ENCODE measurements at regions not wholly inside any gene's neighbourhood (a gene's known extent, or its start where the extent isn't known, plus 50 kb on each side); places are given as distances from the start of the nearest gene placed in this dataset.

DNA sequence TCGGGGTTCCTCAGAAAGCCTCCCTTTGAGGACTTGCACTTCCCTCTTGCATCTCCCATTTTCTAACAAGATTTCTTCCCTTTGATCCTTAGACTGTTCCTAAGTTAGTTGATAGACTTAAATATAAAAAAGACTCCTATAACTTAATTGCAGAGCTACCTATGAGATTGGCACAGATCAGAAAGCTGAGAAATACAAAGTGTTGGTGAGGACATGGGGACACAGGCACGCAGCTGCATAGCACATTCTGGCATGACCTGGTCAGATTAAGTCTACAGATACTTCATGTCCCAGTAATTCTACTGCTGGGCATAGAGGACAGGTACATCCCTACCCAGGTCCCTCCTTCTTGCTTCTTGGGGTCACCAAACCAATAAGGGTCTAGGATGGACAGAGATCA is 141.7 kb upstream of the LHX5 start:
- TF ChIP-seq, protein P1, sequence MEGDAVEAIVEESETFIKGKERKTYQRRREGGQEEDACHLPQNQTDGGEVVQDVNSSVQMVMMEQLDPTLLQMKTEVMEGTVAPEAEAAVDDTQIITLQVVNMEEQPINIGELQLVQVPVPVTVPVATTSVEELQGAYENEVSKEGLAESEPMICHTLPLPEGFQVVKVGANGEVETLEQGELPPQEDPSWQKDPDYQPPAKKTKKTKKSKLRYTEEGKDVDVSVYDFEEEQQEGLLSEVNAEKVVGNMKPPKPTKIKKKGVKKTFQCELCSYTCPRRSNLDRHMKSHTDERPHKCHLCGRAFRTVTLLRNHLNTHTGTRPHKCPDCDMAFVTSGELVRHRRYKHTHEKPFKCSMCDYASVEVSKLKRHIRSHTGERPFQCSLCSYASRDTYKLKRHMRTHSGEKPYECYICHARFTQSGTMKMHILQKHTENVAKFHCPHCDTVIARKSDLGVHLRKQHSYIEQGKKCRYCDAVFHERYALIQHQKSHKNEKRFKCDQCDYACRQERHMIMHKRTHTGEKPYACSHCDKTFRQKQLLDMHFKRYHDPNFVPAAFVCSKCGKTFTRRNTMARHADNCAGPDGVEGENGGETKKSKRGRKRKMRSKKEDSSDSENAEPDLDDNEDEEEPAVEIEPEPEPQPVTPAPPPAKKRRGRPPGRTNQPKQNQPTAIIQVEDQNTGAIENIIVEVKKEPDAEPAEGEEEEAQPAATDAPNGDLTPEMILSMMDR (tag by site-specific recombination; IDR thresholded peaks at IDR 0.05), result no peak
- TF ChIP-seq SP2 (tag by site-specific recombination; IDR thresholded peaks at IDR 0.05), result no peak
- no peak for TF ChIP-seq ZNF747 (tag by site-specific recombination; IDR thresholded peaks at IDR 0.05)
- TF ChIP-seq, protein P2, sequence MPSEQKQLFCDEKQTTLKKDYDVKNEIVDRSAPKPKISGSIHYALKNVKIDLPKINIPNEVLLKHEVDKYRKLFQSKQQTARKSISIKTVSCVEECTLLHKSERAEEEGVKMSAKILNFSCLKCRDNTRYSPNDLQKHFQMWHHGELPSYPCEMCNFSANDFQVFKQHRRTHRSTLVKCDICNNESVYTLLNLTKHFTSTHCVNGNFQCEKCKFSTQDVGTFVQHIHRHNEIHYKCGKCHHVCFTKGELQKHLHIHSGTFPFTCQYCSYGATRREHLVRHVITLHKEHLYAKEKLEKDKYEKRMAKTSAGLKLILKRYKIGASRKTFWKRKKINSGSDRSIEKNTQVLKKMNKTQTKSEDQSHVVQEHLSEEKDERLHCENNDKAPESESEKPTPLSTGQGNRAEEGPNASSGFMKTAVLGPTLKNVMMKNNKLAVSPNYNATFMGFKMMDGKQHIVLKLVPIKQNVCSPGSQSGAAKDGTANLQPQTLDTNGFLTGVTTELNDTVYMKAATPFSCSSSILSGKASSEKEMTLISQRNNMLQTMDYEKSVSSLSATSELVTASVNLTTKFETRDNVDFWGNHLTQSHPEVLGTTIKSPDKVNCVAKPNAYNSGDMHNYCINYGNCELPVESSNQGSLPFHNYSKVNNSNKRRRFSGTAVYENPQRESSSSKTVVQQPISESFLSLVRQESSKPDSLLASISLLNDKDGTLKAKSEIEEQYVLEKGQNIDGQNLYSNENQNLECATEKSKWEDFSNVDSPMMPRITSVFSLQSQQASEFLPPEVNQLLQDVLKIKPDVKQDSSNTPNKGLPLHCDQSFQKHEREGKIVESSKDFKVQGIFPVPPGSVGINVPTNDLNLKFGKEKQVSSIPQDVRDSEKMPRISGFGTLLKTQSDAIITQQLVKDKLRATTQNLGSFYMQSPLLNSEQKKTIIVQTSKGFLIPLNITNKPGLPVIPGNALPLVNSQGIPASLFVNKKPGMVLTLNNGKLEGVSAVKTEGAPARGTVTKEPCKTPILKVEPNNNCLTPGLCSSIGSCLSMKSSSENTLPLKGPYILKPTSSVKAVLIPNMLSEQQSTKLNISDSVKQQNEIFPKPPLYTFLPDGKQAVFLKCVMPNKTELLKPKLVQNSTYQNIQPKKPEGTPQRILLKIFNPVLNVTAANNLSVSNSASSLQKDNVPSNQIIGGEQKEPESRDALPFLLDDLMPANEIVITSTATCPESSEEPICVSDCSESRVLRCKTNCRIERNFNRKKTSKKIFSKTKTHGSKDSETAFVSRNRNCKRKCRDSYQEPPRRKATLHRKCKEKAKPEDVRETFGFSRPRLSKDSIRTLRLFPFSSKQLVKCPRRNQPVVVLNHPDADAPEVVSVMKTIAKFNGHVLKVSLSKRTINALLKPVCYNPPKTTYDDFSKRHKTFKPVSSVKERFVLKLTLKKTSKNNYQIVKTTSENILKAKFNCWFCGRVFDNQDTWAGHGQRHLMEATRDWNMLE (tag by site-specific recombination; conservative IDR thresholded peaks at IDR 0.05; ENCODE audit: low read depth), result no peak
- no peak for TF ChIP-seq MZF1 (tag by site-specific recombination; IDR thresholded peaks at IDR 0.05; ENCODE audit: borderline replicate concordance)
- no peak for TF ChIP-seq GLIS1 (tag by site-specific recombination; IDR thresholded peaks at IDR 0.05)
- TF ChIP-seq ZNF214 (tag by site-specific recombination; IDR thresholded peaks at IDR 0.05; ENCODE audit: borderline replicate concordance), result no peak
- TF ChIP-seq ZNF571 (tag by site-specific recombination; IDR thresholded peaks at IDR 0.05), result no peak

All from HEK293 (cell line).